GM21515 (cell line): ENCODE measurements at regions not wholly inside any gene's neighbourhood (a gene's known extent, or its start where the extent isn't known, plus 50 kb on each side); places are given as distances from the start of the nearest gene placed in this dataset.
"Not testable (repeated sequence)": the region's sequence is repeated elsewhere in the genome, so short reads cannot be mapped to it uniquely, and the experiment has no call there.

Source experiments
- ATAC-seq: cut with Tn5 transposase; IDR thresholded peaks from one replicate; pipeline ENCODE4 v1.9.1; 2021; ENCODE audit not compliant: unreplicated experiment

DNA sequence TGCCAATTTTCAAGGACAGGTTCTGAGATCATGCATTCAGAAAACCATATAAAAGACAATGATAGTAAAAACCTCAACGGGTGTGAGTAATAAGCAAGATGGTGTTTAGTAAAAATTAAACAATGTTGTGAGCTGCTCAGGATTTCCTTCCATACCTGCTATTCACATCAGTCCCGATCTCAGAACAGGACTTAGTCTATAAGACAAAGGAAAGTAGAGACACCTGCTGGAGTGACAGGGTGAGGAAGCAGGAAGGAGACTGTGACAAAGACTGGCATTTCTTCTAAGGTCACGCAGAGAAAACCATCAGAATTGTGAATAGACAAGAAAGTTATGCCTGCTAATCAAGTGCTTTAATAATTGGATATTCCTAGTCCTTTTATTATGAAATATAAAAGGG, 648.0 kb downstream of the DACH1 start:
- ATAC-seq, result no peak

GRCh38 chr13:71217827-71218226, 649.2 kb downstream of the DACH1 start:
- no peak for ATAC-seq

DNA sequence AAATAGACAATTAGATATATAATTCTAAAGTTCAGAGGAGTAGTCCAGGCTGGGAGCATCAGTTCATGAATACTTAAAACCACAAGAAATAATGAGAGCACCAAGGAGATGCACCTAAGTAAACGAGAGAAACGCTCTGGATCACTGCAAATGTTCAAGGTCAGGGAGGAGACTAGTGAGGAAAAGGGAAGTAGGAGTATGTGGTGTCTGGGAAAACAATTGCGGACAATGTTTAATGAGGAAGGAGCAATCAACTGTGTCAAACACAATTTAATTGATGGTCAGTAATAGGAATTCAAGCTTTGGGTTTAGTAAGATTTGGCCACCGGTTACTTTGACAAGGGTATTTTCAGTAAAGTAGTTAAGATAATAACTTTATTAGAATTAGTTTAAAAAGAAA, 652.2 kb downstream of the DACH1 start:
- no peak for ATAC-seq

DNA sequence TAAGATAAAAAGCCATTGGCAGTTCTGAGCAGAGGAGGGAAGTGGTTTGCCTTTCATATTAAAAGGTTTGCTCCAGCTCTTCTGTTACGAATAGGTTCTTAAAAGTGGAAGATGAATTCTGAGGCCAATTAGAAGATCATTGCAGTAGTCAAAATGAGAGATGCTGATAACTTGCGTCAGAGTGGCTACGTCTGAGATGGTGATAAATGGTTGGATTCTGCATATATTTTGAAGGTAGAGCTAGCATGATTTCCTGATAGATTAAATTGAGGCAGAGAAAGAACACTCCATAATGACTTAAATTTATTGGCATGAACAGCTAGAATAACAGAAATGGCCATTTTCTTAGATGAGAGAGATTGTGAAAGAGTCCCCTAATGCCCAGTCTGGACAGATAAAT, 652.6 kb downstream of the DACH1 start:
- no peak for ATAC-seq

DNA sequence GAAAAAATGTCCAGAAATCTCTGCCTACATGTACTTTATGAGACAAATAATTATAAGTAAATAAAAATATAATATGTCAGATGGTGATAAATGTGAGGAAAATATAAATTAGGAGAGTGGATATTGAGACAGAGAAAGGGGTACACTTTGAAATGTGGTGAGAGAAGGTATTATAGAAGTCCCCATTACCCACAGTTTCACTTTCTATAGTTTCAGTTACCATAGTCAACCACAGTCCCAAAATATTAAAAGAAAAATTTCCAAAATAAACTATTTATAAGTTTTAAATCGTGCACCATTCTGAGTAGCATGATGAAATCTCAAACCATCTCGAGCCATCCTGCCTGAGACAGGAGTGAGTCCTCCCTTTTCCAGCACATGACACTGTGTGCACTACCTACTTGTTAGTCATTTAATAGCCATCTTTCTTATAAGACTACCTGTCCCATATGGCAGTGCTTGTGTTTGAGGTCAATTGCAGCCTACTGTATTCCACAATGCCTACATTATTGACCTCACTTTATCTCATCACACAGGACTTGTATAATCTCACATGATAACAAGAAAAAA, 653.7 kb downstream of the DACH1 start:
- ATAC-seq, result peak; percentile 63

DNA sequence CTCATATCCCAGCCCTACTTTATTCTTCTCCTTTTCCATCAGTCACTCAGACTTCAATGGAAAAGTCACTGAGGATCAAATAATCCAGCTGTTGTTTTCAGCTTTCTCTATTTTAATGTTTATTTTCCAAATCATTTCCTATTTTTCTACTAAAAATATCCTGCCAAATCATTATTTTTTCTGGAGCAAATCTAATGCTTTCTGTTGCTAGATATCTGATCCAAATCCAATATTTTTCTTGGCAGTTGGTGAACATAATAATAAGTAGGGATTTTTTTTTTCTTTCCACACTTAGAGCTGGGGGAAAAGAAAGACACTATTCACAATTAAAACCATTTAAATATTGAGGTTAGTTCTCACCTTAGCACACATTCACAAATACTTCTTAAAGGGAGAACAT, 656.1 kb downstream of the DACH1 start:
- no peak for ATAC-seq

DNA sequence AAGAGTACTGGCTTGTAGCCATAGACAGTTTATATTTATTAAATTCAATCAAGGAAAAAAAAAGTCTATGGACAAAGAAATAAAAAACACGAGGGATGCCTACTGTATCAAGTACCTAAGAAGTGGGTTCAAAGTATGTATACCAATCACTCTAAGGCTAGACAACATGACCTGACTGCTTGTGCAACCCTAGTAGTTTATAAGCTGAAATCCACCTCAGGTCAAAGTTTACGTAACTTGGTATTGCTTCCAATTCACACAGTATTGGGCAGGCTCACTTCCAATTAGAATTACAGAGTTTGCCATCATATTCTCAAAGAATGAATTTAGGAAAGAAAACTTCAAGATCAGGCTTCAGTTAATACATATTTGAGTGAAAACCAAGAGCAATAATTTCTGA, 657.8 kb downstream of the DACH1 start:
- no peak for ATAC-seq

DNA sequence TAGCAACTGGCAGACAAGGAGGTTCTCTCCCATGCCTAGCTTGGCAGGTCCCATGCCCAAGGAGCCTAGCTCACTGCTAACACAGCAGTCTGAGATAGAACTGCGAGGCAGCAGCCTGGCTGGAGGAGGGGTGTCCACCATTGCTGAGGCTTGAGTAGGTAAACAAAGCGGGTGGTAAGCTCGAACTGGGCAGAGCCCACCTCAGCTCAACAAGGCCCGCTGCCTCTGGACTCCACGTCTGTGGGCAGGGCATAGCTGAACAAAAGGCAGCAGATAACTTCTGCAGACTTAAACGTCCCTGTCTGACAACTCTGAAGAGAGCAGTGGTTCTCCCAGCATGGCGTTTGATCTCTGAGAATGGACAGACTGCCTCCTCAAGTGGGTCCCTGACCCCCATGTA, 682.4 kb downstream of the DACH1 start:
- ATAC-seq, result not testable (repeated sequence)

DNA sequence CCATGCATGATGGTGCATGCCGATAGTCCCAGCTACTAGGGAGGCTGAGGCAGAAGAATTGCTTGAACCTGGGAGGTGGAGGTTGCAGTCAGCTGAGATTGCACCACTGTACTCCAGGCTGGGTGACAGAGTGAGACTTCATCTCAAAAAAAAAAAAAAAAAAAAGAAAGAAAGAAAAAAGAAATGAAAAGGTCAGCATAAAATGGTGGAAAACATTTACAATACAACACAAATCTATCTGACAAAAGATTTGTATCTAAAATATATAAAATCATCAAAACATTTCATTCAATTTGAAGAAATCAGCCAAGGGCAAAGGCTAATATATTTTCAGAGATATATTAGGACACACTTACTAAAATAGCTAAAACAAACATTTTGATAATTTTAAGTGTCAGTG, 683.7 kb downstream of the DACH1 start:
- ATAC-seq, result not testable (repeated sequence)

DNA sequence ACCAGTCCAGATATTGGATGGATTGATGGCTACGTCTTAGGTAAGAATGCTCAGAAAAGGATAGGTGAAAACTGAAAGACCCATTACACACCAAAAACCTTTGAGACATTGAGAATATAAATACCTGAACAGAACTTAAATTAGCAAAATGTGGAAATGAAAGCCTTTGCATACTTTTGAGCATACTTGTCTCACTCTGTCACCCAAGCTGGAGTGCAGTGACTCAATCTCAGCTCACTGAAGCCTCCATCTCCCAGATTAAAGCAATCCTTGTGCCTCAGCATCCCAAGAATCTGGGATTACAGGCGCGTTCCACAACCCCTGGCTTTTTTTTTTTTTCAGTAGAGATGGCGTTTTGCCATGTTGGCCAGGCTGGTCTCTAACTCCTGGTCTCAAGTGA, 695.3 kb downstream of the DACH1 start:
- ATAC-seq, result no peak

GRCh38 chr13:71169180-71169579, 697.8 kb downstream of the DACH1 start:
- ATAC-seq, result no peak

GRCh38 chr13:71156550-71156949, 710.5 kb downstream of the DACH1 start:
- ATAC-seq, result no peak

DNA sequence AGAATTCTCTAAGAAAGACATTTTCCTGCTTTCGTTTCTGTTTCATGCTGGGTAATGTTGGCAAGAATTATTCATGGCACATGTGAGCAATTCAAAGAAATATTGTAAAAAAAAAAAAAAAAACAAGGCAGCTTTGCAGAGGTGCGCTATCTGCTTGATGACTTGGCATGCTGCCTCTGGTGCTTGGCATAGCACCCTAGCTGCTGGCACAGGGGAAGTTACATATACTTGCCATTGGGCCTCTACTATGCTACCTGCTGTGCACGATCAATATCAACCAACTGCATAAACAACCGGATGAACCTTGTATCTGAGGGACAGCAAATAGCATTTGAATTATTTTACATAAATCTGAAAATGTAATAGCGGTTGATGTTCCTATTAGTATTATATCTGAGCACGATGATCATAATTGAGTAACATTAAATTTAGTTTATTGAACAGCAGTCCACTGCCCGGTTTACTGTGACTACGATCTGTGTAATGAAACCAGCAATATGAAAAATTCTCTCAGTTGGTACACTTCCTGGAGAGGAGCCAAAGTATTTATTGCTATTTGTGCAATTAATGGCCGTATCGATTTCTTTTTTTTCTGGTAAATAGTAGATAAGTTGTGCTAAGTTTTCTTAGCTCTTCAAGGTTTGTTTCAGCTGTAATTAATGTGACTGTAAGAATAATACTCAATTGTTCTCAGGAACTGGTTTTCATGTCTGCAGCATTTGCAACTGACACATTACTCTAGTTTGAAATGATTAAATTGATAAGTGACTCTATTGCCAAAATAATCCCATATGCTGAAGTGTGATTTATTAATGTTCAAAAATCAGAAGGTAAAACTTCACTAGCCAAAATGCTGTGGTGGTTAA, 717.3 kb downstream of the DACH1 start:
- ATAC-seq, result no peak

GRCh38 chr13:71149046-71149445, 718.0 kb downstream of the DACH1 start:
- ATAC-seq, result no peak

DNA sequence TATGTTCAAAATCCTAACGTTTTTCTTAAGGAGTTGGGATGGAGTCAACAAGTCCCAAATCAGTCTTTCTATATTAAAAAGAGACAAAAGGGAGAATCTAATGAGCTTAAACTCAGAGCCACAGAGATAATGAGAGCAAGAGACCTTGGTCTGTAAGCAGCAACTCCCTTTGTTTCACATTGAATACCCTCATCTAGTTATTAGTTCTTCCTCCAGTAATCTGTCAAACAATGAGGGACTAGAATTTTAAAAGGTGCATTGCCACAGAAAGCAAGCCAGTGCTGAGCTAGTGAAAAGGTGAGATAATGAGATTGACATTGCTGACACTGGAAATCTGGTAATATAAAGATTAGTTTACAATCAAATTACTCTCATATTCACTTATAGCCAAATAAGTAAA, 718.6 kb downstream of the DACH1 start:
- no peak for ATAC-seq

- ATAC-seq, result no peak
These were observed 722.1 kb downstream of the DACH1 start for GRCh38 chr13:71144883-71145282.

GRCh38 chr13:71137101-71137500, 729.9 kb downstream of the DACH1 start:
- no peak for ATAC-seq

DNA sequence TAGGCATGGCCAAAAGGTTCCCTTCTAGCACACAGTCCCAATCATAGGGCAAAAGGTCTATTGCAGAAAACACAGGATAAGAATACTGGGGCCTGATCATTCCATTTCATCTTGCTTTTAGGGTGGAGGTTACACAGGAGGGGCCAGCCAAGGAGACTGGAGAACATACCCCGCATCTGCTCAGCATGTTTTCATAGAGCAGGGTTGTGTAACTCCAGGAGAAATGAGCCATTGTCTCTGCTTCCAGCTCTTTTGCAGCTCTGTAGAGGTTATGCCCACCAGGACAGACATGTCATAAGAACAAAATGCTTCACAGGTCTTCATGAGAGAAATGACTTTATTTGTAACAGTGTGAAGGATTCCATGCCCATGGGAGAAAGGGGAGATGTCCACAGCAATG, 742.8 kb downstream of the DACH1 start:
- ATAC-seq, result no peak

DNA sequence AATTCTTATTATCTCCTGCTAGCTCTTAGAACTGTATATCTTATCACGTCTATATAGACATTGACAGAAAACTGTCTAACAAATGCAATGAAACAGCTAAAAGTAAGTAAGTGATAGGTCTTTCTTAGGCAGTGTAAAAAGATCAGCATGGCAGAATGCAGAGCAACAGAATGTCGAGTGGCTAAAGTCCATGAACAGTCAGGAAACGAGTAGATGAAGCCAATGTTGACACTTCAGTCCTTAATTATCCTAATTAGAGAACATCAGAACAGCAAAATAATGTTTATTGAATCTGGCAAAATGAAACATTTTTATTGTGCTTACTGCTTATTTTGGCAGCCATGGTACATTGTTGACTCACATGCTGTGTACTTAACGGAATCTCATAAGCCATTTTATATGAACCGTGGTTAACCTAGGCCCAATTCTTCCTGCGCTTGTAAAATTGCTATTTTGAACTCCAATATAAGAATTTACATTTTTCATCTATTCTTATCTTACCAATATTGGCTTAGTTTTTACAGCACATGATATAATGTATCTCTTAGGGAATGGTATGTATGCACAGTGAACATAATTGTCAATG, 748.1 kb downstream of the DACH1 start:
- ATAC-seq, result no peak

DNA sequence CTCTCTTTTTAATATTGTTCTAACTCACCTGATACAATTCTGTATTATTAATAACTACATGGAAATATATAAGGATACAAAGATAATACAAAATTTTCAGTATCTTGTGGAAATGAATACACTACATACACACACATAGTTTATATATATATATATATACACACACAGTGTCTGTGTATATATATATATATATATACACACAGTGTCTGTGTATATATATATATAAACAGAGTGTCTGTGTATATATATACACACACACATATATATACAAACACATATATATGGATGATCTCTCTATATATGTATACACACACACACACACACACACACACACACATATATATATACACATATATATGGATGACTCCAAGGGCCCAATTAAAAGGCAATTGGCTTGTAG, 749.1 kb downstream of the DACH1 start:
- no peak for ATAC-seq

DNA sequence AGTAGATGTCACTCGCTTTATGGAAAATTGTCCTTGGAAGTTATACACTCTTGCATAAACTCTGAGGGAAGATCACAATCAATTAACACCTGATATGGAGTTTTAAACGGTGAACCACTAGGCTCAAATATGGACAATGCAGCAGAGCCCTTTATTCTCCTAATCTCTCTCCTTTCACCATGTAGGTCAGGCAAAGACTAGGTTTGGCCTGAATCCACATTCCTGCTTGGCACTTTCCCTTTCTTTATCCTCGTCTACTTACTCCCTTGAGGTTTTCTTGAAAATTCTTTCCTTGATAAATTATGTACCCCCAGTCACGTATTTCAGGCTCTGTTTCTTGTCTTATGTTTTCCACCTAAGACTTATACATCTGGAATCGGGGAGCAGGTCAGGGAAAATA, 751.7 kb downstream of the DACH1 start:
- ATAC-seq, result no peak

DNA sequence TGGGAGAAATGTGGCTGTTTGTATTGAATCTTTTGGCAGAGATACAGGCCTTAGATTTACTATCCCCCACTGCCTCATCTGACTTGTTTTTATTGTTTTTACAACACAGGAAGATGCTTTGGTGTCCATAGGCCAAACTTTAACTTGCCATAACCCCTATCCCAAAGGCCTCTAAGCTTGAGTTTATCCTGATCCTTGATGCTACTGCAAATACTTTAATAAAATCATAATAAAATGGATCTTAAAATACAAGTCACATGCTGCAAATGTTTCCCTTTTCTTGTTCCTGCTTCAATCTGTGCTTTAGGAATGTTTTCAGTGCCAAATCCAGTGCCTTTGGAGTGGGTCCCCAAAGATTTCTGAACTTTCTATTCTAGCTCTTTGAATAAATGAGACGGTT, 770.6 kb downstream of the DACH1 start:
- no peak for ATAC-seq
